Endodermal cell (in vitro differentiated cells): ENCODE measurements at regions not wholly inside any gene's neighbourhood (a gene's known extent, or its start where the extent isn't known, plus 50 kb on each side); places are given as distances from the start of the nearest gene placed in this dataset.
"Not testable (repeated sequence)": the region's sequence is repeated elsewhere in the genome, so short reads cannot be mapped to it uniquely, and the experiment has no call there.

ENCODE experiments used
- DNase-seq: peaks from one replicate; pipeline ENCODE4 v3.0.0-alpha.2; 2017
- H3K27ac ChIP-seq: 2 replicates; pipeline ENCODE4 v1.5.1; 2013; ENCODE audit warnings: mild to moderate bottlenecking, low read depth, low read length, moderate library complexity
- H3K27me3 ChIP-seq: 2 replicates; pipeline ENCODE4 v1.6.1; 2013; ENCODE audit warnings: mild to moderate bottlenecking, low read length, moderate library complexity; ENCODE audit not compliant: insufficient read depth, control insufficient read depth, poor library complexity, severe bottlenecking
- H3K36me3 ChIP-seq: 2 replicates; pipeline ENCODE4 v1.7.0; 2013; ENCODE audit warnings: mild to moderate bottlenecking, low read length, moderate library complexity; ENCODE audit not compliant: control insufficient read depth, insufficient read depth
- H3K4me1 ChIP-seq: one replicate; pipeline ENCODE4 v1.7.0; 2013; ENCODE audit warnings: low read length; ENCODE audit not compliant: control insufficient read depth, insufficient read depth
- H3K4me3 ChIP-seq: 2 replicates; pipeline ENCODE4 v1.5.1; 2013; ENCODE audit warnings: mild to moderate bottlenecking, low read length, moderate library complexity
- H3K9ac ChIP-seq: 2 replicates; pipeline ENCODE4 v1.6.1; 2013; ENCODE audit warnings: mild to moderate bottlenecking, low read length, moderate library complexity; ENCODE audit not compliant: poor library complexity, severe bottlenecking; ENCODE audit errors: extremely low read depth
- H3K9me3 ChIP-seq: 2 replicates; pipeline ENCODE4 v1.6.1; 2013; ENCODE audit warnings: mild to moderate bottlenecking, low read length, moderate library complexity; ENCODE audit not compliant: control insufficient read depth
- H3K27ac Mint-ChIP-seq: 2 replicates; pipeline ENCODE4 v1.8.0; 2020; ENCODE audit warnings: mixed read lengths
- H3K27me3 Mint-ChIP-seq: 2 replicates; pipeline ENCODE4 v1.8.0; 2021; ENCODE audit warnings: mild to moderate bottlenecking, mixed read lengths; ENCODE audit not compliant: insufficient read depth
- H3K36me3 Mint-ChIP-seq: 2 replicates; pipeline ENCODE4 v1.8.0; 2020; ENCODE audit warnings: low read depth, mixed read lengths
- H3K4me1 Mint-ChIP-seq: 2 replicates; pipeline ENCODE4 v1.8.0; 2020; ENCODE audit warnings: mixed read lengths
- H3K4me3 Mint-ChIP-seq: 2 replicates; pipeline ENCODE4 v1.8.0; 2020; ENCODE audit warnings: mild to moderate bottlenecking, moderate library complexity, mixed read lengths
- H3K9me3 Mint-ChIP-seq: 2 replicates; pipeline ENCODE4 v1.8.0; 2020; ENCODE audit warnings: mild to moderate bottlenecking, mixed read lengths
- CTCF ChIP-seq: fragments of 200-600 bp; sonication (generic); conservative IDR thresholded peaks from 2 replicates; pipeline ENCODE4 v1.5.0; 2021; ENCODE audit warnings: antibody characterized with exemption, mild to moderate bottlenecking
- WGBS, 2 experiments: methylation state at CpG; one replicate each; pipeline versions ENCODE4 v1.1.5 to v1.1.7; 2013; ENCODE audit warnings: missing lambda C conversion rate in 2 of 2, mixed read lengths in 1 of 2; ENCODE audit not compliant: insufficient coverage in 1 of 2, insufficient read length in 1 of 2; 5-methylcytosine and 5-hydroxymethylcytosine counted together

- Mint-ChIP-seq H3K27ac (no peak overlapping the region), H3K9me3 (no peaks in the 10 kb centered on the region), H3K36me3 (no peaks in the 10 kb centered on the region), H3K4me1 (no peaks in the 10 kb centered on the region), H3K4me3 (no peak overlapping the region), H3K27me3 (no peaks in the 10 kb centered on the region)
- no peak overlapping the region for H3K9ac ChIP-seq
- H3K4me1 ChIP-seq, result no peaks in the 10 kb centered on the region
- H3K27ac ChIP-seq, result no peak overlapping the region
- H3K4me3 ChIP-seq, result no peak overlapping the region
- no peak for TF ChIP-seq CTCF
- H3K36me3 ChIP-seq, result no peaks in the 10 kb centered on the region
- no peaks in the 10 kb centered on the region for H3K27me3 ChIP-seq
- no peak for DNase-seq
- H3K9me3 ChIP-seq, result no peaks in the 10 kb centered on the region
These were observed 230.3 kb upstream of the EPHA6 start for GRCh38 chr3:96584066-96584465.

GRCh38 chr3:96606865-96607264 is 207.5 kb upstream of the EPHA6 start:
- 79 to 85% methylated on average over 4 to 6 of the region's 6 CpGs for WGBS, 2 experiments
- H3K27me3 Mint-ChIP-seq, H3K4me3 Mint-ChIP-seq, H3K27me3 ChIP-seq, DNase-seq, H3K27ac Mint-ChIP-seq, H3K4me1 Mint-ChIP-seq, H3K36me3 ChIP-seq, H3K9ac ChIP-seq, H3K4me1 ChIP-seq, H3K27ac ChIP-seq, H3K4me3 ChIP-seq, H3K36me3 Mint-ChIP-seq, H3K9me3 ChIP-seq: not testable (repeated sequence)
- peaks cover 30% of the 10 kb centered on the region for H3K9me3 Mint-ChIP-seq

- no peak overlapping the region for H3K9ac ChIP-seq
- H3K4me1 ChIP-seq, result no peaks in the 10 kb centered on the region
- no peak for DNase-seq
- H3K27me3 ChIP-seq, result no peaks in the 10 kb centered on the region
- H3K27ac ChIP-seq, result no peak overlapping the region
- TF ChIP-seq CTCF, result no peak
- Mint-ChIP-seq H3K36me3 (no peaks in the 10 kb centered on the region), H3K9me3 (peaks cover 13% of the 10 kb centered on the region), H3K4me3 (no peak overlapping the region), H3K27ac (no peak overlapping the region), H3K27me3 (no peaks in the 10 kb centered on the region), H3K4me1 (no peaks in the 10 kb centered on the region)
- no peaks in the 10 kb centered on the region for H3K9me3 ChIP-seq
- no peak overlapping the region for H3K4me3 ChIP-seq
- H3K36me3 ChIP-seq, result no peaks in the 10 kb centered on the region
- 93 to 100% methylated on average over 10 to 18 of the region's 20 CpGs for WGBS, 2 experiments
These were observed 194.9 kb upstream of the EPHA6 start for GRCh38 chr3:96619475-96619874.

GRCh38 chr3:96622878-96623277 is 191.5 kb upstream of the EPHA6 start:
- H3K9me3 Mint-ChIP-seq, result peaks cover 8% of the 10 kb centered on the region
- no peaks in the 10 kb centered on the region for H3K9me3 ChIP-seq
- H3K27ac ChIP-seq, result no peak overlapping the region
- TF ChIP-seq CTCF, result no peak
- H3K4me3 Mint-ChIP-seq, result no peak overlapping the region
- no peak for DNase-seq
- H3K27me3 ChIP-seq, result no peaks in the 10 kb centered on the region
- H3K9ac ChIP-seq, result no peak overlapping the region
- no peak overlapping the region for H3K4me3 ChIP-seq
- no peaks in the 10 kb centered on the region for H3K4me1 Mint-ChIP-seq
- WGBS, 2 experiments, result 92 to 97% methylated on average over 2 of the region's 2 CpGs
- no peaks in the 10 kb centered on the region for H3K4me1 ChIP-seq
- no peaks in the 10 kb centered on the region for H3K36me3 ChIP-seq
- H3K36me3 Mint-ChIP-seq, result no peaks in the 10 kb centered on the region
- no peaks in the 10 kb centered on the region for H3K27me3 Mint-ChIP-seq
- H3K27ac Mint-ChIP-seq, result no peak overlapping the region
